ENCODE measurements at regions not wholly inside any gene's neighbourhood (a gene's known extent, or its start where the extent isn't known, plus 50 kb on each side); places are given as distances from the start of the nearest gene placed in this dataset.

DNA sequence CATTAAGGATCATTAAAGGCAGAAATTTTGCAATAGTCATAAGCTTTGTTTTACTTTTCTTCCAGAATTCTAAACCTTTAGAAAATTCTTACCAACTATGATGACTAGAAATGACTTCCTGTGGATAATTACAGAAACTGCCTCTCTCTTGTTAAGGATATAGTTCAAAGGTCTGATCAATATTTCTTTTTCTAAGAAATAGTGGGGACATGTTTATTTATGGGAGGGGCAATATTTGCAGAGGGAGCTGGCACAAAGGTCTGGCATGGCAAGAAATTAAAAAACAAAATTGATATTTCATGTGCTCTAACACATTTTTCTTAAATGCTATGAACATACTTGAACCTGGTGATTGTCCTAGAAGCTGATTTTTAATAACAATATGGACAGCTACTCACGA lies 448.9 kb downstream of the KCTD8 start:
- DNase-seq = no peak

DNA sequence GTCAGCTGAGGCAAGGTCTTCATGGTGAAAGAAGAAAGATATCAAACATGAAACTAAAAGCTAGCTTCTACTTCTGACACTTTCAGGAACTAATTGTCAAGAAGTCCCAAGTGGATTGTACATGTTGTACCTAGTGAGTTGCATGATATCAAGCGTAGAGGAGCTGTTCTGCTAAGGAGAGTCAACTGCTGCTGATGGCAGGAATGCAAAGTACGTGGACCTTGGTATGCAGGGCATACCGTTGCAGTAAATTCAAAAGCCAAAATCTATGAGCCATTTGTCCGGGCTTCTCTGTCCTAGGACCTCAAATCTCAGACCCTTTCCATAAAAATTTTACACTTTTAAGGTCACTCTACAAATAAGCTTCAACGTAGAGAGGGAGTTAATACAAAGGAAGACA lies 446.2 kb downstream of the KCTD8 start:
- no peak for DNase-seq

GRCh38 chr4:44016570-44017421 lies 431.8 kb downstream of the KCTD8 start:
- no peak for DNase-seq

DNA sequence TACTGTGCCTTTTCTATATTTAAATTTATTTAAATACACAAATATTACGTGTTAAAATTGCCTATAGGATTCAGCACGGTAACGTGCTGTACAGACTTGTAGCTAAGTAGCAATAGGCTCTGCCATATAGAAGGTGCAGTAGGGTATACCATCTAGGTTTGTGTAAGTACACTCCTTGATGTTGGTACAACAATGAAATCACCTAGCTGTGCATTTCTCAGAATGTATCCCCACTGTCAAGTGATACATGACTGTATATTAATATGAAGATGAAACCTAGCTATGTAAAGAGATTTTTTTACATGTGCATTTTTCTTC lies 431.2 kb downstream of the KCTD8 start:
- no peak for DNase-seq

DNA sequence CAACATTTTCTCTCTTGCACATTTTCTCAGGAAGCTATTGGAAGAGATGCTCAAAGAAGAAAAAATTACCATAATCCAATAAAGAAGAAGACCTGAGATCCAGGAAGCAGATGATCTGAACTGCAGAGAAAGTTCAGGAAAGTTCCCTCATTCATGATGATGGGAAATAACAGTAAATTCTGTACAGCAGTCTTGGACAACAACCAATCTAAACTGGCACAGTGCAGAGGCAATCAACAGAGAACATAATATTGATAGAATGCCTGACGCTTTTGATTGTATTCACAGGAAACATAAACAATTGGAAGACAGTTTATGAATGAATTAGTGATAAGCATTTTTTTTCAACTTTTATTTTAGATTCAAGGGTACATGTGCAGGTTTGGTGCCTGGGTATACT lies 428.9 kb downstream of the KCTD8 start:
- no peak for DNase-seq

GRCh38 chr4:44025376-44026020 lies 423.1 kb downstream of the KCTD8 start:
- no peak for DNase-seq

DNA sequence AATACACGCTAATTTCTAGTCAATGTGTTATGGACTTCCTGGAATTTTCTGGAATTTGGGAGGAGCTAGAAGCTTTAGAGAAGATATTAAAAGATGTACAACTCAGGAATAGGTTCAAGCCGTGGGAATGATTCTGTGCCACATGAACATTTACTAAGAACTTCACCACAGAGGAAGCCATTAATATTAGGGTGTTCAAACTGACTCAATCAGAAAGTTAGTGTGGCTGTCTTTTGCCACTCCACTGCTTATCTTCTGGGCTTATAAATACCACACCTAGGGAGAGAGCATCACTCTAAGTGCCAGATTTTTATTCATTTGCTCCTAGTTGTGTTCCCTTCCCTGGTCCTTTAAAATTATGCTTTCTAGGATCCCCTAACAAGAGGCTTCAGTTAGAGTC lies 409.8 kb downstream of the KCTD8 start:
- no peak for DNase-seq

- DNase-seq = no peak
These were observed 402.1 kb downstream of the KCTD8 start for GRCh38 chr4:44046491-44046890.

- DNase-seq = no peak
These were observed 391.9 kb downstream of the KCTD8 start for GRCh38 chr4:44056721-44057151.

DNA sequence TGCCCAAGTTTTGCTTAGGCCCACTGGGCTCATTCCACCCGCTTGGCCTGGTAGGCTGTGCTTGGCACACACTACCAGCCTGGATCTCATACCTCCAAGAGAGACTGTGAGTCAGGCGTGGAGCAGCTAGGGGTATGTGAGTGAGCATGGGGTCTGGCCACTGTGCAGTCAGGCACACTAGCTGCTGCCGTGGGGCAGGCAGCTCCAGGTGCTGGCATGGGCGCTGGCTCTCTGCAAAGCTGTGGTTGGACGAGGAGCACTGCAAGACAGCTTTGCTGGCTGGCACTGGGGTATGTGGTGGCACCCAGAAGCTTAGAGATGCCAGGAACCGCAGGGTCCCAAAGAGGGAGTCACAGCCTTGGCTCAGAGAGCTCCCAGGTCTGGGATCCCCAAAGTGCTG lies 377.8 kb downstream of the KCTD8 start:
- no peak for DNase-seq

- no peak for DNase-seq
These were observed 376.4 kb downstream of the KCTD8 start for GRCh38 chr4:44071959-44072955.

DNA sequence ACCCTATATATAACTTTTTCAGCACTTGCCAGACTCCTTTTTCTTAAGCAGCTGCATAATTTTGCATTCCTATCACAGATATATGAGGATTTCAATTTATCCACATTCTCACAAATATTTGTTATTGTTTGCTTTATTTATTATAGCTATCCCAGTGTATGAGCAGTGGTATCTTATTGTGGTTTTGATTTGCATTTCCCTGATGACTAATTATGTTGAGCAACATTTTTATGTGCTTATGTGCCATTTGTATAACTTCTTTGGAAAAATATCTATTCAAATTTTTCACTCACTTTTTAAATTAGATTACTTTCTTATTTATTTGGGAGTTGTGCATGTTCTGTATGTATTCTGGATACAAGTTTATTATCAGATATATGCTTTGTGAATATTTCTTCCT lies 361.9 kb downstream of the KCTD8 start:
- no peak for DNase-seq

GRCh38 chr4:44093390-44093789 lies 355.2 kb downstream of the KCTD8 start:
- DNase-seq = no peak

GRCh38 chr4:44098973-44099372 lies 349.6 kb downstream of the KCTD8 start:
- no peak for DNase-seq

GRCh38 chr4:44100456-44100855 lies 348.2 kb downstream of the KCTD8 start:
- no peak for DNase-seq

GRCh38 chr4:44118971-44119680 lies 329.5 kb downstream of the KCTD8 start:
- no peak for DNase-seq

DNA sequence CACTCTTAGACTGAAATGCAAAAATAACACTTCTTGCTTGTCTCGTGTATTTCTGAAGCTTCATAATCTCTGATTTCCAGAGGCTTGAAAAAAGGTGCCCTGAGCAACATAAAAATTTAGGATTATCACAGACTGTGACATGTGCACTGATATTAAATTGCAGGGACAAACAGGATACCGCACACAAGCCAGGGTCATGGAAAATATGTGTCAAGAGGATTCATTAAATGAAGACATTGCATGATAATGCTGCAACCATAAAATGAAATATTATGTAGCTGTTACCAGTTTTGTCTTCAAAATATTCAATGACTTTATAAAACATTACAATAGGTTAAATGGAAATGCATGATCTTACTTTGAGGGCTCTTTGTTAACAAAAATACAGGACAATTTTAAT lies 328.0 kb downstream of the KCTD8 start:
- DNase-seq = no peak

DNA sequence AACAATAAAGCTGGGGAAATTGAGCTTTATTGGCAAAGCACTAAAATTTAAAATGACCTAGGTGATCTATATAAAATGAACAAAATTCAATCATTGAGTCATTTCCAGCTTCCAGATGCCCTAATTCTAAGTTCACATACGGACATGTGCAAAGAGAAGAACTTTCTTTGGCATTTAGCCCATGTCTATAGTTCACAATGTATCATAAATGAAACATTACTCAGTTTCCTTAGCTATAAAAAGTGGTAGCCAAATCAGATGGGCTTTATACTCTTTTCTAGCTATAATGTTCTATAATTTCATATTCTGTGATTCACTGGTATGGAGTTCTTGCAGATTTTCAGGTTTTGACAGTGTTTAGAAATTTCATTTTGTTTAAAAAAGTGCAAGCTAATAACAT lies 327.4 kb downstream of the KCTD8 start:
- DNase-seq = no peak

All from amniotic stem cell (primary cell).